ENCODE measurements at regions not wholly inside any gene's neighbourhood (a gene's known extent, or its start where the extent isn't known, plus 50 kb on each side); places are given as distances from the start of the nearest gene placed in this dataset.

DNA sequence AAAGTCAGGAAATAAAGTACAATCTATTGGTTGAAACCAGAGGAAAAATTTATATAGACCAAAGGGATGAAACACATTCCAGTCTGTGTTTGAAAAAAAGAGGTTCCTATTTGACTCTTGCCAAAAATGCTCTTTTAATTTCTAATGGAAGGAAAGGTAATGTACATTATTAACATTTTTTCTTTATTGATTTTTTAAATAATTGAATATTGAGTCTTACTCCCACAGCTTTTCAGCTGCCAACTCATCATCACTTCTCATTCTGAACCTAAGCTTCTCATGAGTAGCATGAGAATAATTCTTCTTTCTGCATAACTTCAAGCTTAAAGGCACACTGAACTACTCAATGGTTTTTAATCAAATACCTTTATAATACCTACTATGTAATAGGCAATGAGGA is 49.8 kb upstream of the FHIP2A start:
- Histone ChIP-seq H3K36me3 (no peaks in the 10 kb centered on the region), H3K4me3 (no peak overlapping the region), H3K9me3 (no peaks in the 10 kb centered on the region), H3K4me1 (peaks cover 0 to 17% (median 15%) of the 10 kb centered on the region in 4 donors), H3K27me3 (peaks cover 15% of the 10 kb centered on the region), H3K27ac (no peak overlapping the region)
- in situ Hi-C loops (cut with MboI; ENCODE audit: low pct_ligation_motif_present in 1 of 4, low pct_unique_long_range_greater_than_20kb in 1 of 4, low sequenced_read_pairs in 3 of 4): no loop called here
- intact Hi-C loops (cut with DNase I; ENCODE audit: low total_unique reads): no loop called here
- no peak for DNase-seq
- TF ChIP-seq, protein P1, sequence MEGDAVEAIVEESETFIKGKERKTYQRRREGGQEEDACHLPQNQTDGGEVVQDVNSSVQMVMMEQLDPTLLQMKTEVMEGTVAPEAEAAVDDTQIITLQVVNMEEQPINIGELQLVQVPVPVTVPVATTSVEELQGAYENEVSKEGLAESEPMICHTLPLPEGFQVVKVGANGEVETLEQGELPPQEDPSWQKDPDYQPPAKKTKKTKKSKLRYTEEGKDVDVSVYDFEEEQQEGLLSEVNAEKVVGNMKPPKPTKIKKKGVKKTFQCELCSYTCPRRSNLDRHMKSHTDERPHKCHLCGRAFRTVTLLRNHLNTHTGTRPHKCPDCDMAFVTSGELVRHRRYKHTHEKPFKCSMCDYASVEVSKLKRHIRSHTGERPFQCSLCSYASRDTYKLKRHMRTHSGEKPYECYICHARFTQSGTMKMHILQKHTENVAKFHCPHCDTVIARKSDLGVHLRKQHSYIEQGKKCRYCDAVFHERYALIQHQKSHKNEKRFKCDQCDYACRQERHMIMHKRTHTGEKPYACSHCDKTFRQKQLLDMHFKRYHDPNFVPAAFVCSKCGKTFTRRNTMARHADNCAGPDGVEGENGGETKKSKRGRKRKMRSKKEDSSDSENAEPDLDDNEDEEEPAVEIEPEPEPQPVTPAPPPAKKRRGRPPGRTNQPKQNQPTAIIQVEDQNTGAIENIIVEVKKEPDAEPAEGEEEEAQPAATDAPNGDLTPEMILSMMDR (IDR thresholded peaks at IDR 0.05): no peak
- TF ChIP-seq POLR2A (IDR thresholded peaks at IDR 0.05) (no peak), POLR2AphosphoS5 (IDR thresholded peaks at IDR 0.05) (no peak), EP300 (IDR thresholded peaks at IDR 0.05; ENCODE audit: low read depth) (no peak)
